ENCODE measurements at regions not wholly inside any gene's neighbourhood (a gene's known extent, or its start where the extent isn't known, plus 50 kb on each side); places are given as distances from the start of the nearest gene placed in this dataset.

GRCh38 chr10:31698181-31698830, 230.3 kb downstream of the ARHGAP12 start:
- WGBS, result 50% methylated on average over 11 of the region's 11 CpGs
- H3K4me3 ChIP-seq, result peak overlapping the region; percentile 3 to 41 (median 34)
- TF ChIP-seq EP300 (IDR thresholded peaks at IDR 0.05) (no peak), POLR2AphosphoS5 (IDR thresholded peaks at IDR 0.05) (peak; percentile 38 to 49)
- H3K9me3 ChIP-seq, result no peaks in the 10 kb centered on the region
- peak; percentile 94 for DNase-seq (ENCODE audit: extremely low spot score)
- peaks cover 46 to 76% (median 60%) of the 10 kb centered on the region in 4 donors for H3K4me1 ChIP-seq
- H3K27me3 ChIP-seq, result no peaks in the 10 kb centered on the region
- H3K27ac ChIP-seq (replicated peaks in 1 of 4), result peak overlapping the region; percentile 83 to 91 (median 89)
- intact Hi-C loops (cut with DNase I), result no loop called here
- H3K36me3 ChIP-seq, result no peaks in the 10 kb centered on the region

- WGBS, result 50% methylated on average over 15 of the region's 19 CpGs
- no peak for TF ChIP-seq CTCF (IDR thresholded peaks at IDR 0.05)
- TF ChIP-seq POLR2AphosphoS5 (IDR thresholded peaks at IDR 0.05), result peak; percentile 49 to 60
- TF ChIP-seq POLR2A (IDR thresholded peaks at IDR 0.05; ENCODE audit: low read depth), result no peak
- no peak for TF ChIP-seq EP300 (IDR thresholded peaks at IDR 0.05)
- DNase-seq (ENCODE audit: extremely low spot score), result peak; percentile 97
- Histone ChIP-seq H3K36me3 (no peaks in the 10 kb centered on the region), H3K27ac (replicated peaks in 1 of 4) (peak overlapping the region; percentile 83 to 91 (median 89)), H3K4me1 (peaks cover 46 to 76% (median 60%) of the 10 kb centered on the region in 4 donors), H3K4me3 (peak overlapping the region; percentile 23 to 41 (median 34)), H3K27me3 (no peaks in the 10 kb centered on the region), H3K9me3 (no peaks in the 10 kb centered on the region)
- intact Hi-C loops (cut with DNase I), result no loop called here
Measured at GRCh38 chr10:31697271-31698180, 231.1 kb downstream of the ARHGAP12 start.

GRCh38 chr10:31694929-31695837, 233.4 kb downstream of the ARHGAP12 start:
- 92% methylated on average over 11 of the region's 14 CpGs for WGBS
- Histone ChIP-seq H3K4me1 (peaks cover 28 to 59% (median 41%) of the 10 kb centered on the region in 4 donors), H3K27me3 (no peaks in the 10 kb centered on the region), H3K36me3 (no peaks in the 10 kb centered on the region), H3K27ac (replicated peaks in 1 of 4) (peak overlapping the region in 2 of 4 donors; percentile 83 to 89), H3K4me3 (no peak overlapping the region), H3K9me3 (peaks cover 0 to 4% (median 0%) of the 10 kb centered on the region in 4 donors)
- no peak for DNase-seq (ENCODE audit: extremely low spot score)
- TF ChIP-seq EP300 (IDR thresholded peaks at IDR 0.05), result no peak
- no peak for TF ChIP-seq POLR2A (IDR thresholded peaks at IDR 0.05; ENCODE audit: low read depth)
- no peak for TF ChIP-seq CTCF (IDR thresholded peaks at IDR 0.05)
- no peak for TF ChIP-seq POLR2AphosphoS5 (IDR thresholded peaks at IDR 0.05)
- intact Hi-C loops (cut with DNase I), result no loop called here

GRCh38 chr10:31694126-31694685, 234.4 kb downstream of the ARHGAP12 start:
- Histone ChIP-seq H3K4me3 (no peak overlapping the region), H3K9me3 (peaks cover 0 to 11% (median 5%) of the 10 kb centered on the region in 4 donors), H3K27ac (replicated peaks in 1 of 4) (no peak overlapping the region), H3K27me3 (no peaks in the 10 kb centered on the region), H3K4me1 (peaks cover 19 to 49% (median 32%) of the 10 kb centered on the region in 4 donors), H3K36me3 (no peaks in the 10 kb centered on the region)
- no peak for DNase-seq (ENCODE audit: extremely low spot score)
- 59% methylated on average over 6 of the region's 6 CpGs for WGBS
- intact Hi-C loops (cut with DNase I), result no loop called here
- TF ChIP-seq CTCF (IDR thresholded peaks at IDR 0.05) (no peak), EP300 (IDR thresholded peaks at IDR 0.05) (no peak), POLR2AphosphoS5 (IDR thresholded peaks at IDR 0.05) (no peak), POLR2A (IDR thresholded peaks at IDR 0.05; ENCODE audit: low read depth) (no peak)

All from esophagus muscularis mucosa (tissue), 4 donors.